Mesodermal cell (in vitro differentiated cells): ENCODE measurements at regions not wholly inside any gene's neighbourhood (a gene's known extent, or its start where the extent isn't known, plus 50 kb on each side); places are given as distances from the start of the nearest gene placed in this dataset.

Source experiments
- H3K27ac ChIP-seq: 2 replicates; pipeline ENCODE4 v1.7.0; 2013; ENCODE audit warnings: mild to moderate bottlenecking, low read depth, low read length, moderate library complexity; ENCODE audit not compliant: severe bottlenecking
- H3K36me3 ChIP-seq: 2 replicates; pipeline ENCODE4 v1.7.1; 2013; ENCODE audit warnings: mild to moderate bottlenecking, low read length, moderate library complexity; ENCODE audit not compliant: control insufficient read depth, insufficient read depth
- H3K4me1 ChIP-seq: one replicate; pipeline ENCODE4 v1.7.1; 2013; ENCODE audit warnings: mild to moderate bottlenecking, low read length; ENCODE audit not compliant: insufficient read depth, control insufficient read depth, poor library complexity, severe bottlenecking
- H3K4me3 ChIP-seq: 2 replicates; pipeline ENCODE4 v1.7.0; 2013; ENCODE audit warnings: low read length, control low read depth, mild to moderate bottlenecking; ENCODE audit not compliant: insufficient read depth, poor library complexity, severe bottlenecking; ENCODE audit errors: extremely low read depth
- H3K9me3 ChIP-seq: 2 replicates; pipeline ENCODE4 v1.7.1; 2013; ENCODE audit warnings: mild to moderate bottlenecking, low read length, moderate library complexity; ENCODE audit not compliant: control insufficient read depth
- WGBS, 2 experiments: methylation state at CpG; one replicate each; pipeline ENCODE4 v1.1.5; 2013; ENCODE audit warnings: missing lambda C conversion rate in 2 of 2; ENCODE audit not compliant: insufficient coverage in 2 of 2; 5-methylcytosine and 5-hydroxymethylcytosine counted together

DNA sequence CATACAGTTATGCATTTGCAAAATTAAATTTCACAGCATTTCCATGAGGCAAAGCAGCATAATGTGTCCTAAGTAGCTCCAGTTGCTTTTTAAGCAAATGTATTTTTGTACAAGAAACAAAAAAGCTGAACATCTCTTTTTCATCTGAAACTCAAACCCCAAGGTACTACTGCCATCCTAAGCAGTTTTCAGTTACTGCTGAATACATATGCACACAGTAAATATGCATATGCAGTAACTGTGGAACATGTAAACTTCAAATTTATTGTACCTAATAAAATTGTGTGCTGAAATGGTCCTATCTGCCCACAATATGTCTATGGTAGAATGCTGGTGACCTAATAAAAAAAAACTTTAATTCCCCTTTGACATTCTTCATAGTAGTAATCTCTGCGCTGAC, 458.6 kb upstream of the INTU start:
- WGBS, 2 experiments, result no CpG with 5 or more reads among the region's 1 CpG
- no peaks in the 10 kb centered on the region for H3K4me1 ChIP-seq
- no peaks in the 10 kb centered on the region for H3K36me3 ChIP-seq
- no peak overlapping the region for H3K4me3 ChIP-seq
- H3K9me3 ChIP-seq, result no peaks in the 10 kb centered on the region
- no peak overlapping the region for H3K27ac ChIP-seq

DNA sequence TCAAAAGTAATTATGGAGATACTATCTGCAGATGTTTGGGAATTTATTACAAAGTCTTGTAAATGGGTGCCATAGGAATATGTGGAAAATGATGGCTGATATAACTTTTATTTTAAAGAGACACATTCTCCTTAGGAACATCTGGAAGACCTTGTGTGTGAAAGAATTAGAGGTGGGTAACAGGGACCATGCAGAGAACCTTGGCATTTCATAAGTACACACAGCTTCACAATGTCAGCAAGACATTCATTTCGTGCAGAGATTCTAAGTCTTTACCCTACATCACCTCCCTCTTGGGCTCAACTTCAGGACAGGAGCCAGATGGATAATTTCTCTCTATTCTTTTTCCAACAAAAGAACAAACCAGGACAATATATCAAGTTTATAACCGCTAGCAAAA, 458.1 kb upstream of the INTU start:
- no peaks in the 10 kb centered on the region for H3K4me1 ChIP-seq
- no peak overlapping the region for H3K4me3 ChIP-seq
- H3K36me3 ChIP-seq, result no peaks in the 10 kb centered on the region
- no peak overlapping the region for H3K27ac ChIP-seq
- H3K9me3 ChIP-seq, result no peaks in the 10 kb centered on the region
- WGBS, 2 experiments, result 91% methylated on average over 1 of the region's 2 CpGs; no CpG with 5 or more reads in 1 of the 2 experiments

DNA sequence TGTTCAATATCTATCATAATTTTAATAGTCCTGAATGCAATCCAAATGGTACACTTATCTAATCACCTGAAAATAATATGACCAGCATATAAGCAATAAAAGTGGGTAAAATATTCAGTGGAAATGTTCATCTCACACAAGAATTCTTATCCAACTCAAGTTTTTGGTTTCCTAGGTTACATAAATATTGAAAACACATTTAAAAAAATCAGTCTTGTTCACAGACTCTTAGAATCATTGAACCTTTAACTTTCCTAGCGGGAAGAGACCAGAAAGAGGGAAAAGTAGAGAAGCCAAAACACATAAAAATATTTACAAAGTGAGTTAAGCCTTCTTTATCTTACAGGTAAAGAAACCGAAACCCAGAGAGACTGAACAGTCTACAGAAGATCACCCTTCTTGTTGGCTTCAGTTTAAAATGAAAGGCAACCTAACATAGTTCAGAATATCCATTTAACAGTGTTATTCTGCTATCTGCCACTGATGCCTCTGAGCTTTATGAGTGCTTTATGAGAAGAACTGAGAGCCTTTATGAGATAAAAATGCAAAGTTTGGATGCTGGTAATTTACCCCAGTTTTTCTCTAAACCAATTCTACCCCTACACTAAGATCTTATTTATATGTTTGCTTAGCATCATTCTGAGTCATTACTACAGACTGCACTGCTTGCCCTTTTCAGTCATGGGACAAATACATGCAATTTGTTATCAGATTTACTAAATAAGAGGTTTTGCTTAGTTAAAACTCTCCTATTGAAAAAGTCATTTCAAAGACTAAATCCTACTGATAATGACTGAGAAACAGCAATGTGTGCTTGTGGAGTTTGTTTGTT, 453.3 kb upstream of the INTU start:
- no peaks in the 10 kb centered on the region for H3K36me3 ChIP-seq
- no CpG with 5 or more reads among the region's 2 CpGs for WGBS, 2 experiments
- H3K27ac ChIP-seq, result no peak overlapping the region
- H3K4me3 ChIP-seq, result no peak overlapping the region
- no peaks in the 10 kb centered on the region for H3K9me3 ChIP-seq
- H3K4me1 ChIP-seq, result no peaks in the 10 kb centered on the region

DNA sequence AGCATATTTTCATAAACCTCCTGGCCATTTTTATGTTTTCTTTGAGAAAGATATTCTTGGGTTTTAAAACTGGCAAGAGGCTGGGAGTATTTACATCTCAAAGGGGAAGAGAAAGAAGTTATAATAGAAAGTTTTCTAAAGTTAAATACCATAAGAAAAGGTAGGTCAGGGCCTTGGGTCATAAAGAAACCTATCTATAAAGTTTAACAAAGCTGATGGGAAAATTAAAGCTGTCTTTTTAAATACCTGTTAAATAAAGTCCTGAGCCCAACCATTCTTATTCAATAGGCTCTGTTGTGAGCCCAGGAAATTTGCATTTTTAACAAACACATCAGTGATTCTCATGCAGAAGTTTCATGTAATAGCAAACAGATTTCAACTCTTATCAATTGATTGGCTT, 451.8 kb upstream of the INTU start:
- Histone ChIP-seq H3K4me1 (no peaks in the 10 kb centered on the region), H3K4me3 (no peak overlapping the region), H3K27ac (no peak overlapping the region), H3K9me3 (peaks cover 6% of the 10 kb centered on the region), H3K36me3 (no peaks in the 10 kb centered on the region)

DNA sequence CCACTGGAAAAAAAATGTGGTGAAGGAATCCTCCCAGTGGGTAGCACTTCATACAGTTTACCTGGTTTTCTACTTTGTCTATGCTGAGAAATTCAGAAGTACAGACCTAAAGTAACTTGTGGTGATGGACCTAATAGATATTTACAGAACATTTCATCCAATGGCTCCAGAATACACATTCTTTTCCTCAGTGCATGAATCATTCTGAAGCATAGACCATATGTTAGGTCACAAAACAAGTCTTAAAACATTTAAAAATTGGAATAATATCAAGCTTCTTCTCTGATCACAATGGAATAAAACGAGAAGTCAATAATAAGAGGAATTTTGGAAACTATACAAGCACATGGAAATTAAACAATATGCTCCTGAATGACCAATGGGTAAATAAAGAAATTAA, 450.1 kb upstream of the INTU start:
- Histone ChIP-seq H3K4me3 (no peak overlapping the region), H3K4me1 (no peaks in the 10 kb centered on the region), H3K9me3 (peaks cover 6% of the 10 kb centered on the region), H3K27ac (no peak overlapping the region), H3K36me3 (no peaks in the 10 kb centered on the region)
- no CpG with 5 or more reads among the region's 1 CpG for WGBS, 2 experiments

DNA sequence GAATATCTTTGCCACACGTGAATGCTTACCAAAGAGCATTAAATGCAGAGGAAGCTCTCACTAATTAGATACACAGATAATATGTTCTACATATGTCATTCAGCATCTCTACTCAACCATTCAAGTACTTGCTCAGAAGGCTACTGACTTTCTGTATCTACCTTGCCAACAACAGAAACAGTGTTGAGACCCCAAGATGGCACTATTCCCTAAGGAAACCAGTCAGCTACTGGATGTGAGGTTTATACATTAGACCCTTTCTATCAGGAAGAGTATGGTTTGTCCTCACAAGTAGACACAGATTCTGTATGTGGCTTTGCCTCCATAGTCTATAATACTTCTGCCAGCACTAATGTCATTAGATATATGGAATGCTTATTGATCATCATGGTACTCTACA, 443.9 kb upstream of the INTU start:
- Histone ChIP-seq H3K4me1 (no peaks in the 10 kb centered on the region), H3K27ac (no peak overlapping the region), H3K36me3 (no peaks in the 10 kb centered on the region), H3K4me3 (no peak overlapping the region), H3K9me3 (peaks cover 6% of the 10 kb centered on the region)
- WGBS, 2 experiments, result 50 to 60% methylated on average over 1 of the region's 1 CpG

DNA sequence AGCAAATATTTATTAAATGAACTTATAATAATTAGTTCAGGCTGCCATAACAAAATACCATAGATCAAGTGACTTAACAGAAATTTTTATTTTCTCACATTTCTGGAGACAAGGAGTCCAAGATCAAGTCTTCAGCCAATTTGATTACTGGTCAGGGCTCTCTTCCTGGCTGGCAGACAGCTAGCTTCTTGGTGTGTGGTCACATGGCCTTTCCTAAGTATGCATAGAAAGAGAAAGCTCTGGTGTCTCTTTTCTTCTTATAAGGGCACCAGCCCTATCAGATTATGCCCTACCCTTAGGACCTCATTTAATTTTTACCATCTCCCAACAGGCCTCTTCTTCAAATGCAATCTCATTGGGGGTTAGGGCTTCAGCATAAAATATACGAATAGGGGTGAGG, 438.5 kb upstream of the INTU start:
- no peaks in the 10 kb centered on the region for H3K36me3 ChIP-seq
- H3K27ac ChIP-seq, result no peak overlapping the region
- no peaks in the 10 kb centered on the region for H3K4me1 ChIP-seq
- no peak overlapping the region for H3K4me3 ChIP-seq
- no peaks in the 10 kb centered on the region for H3K9me3 ChIP-seq
- WGBS, 2 experiments, result no CpG with 5 or more reads among the region's 1 CpG

DNA sequence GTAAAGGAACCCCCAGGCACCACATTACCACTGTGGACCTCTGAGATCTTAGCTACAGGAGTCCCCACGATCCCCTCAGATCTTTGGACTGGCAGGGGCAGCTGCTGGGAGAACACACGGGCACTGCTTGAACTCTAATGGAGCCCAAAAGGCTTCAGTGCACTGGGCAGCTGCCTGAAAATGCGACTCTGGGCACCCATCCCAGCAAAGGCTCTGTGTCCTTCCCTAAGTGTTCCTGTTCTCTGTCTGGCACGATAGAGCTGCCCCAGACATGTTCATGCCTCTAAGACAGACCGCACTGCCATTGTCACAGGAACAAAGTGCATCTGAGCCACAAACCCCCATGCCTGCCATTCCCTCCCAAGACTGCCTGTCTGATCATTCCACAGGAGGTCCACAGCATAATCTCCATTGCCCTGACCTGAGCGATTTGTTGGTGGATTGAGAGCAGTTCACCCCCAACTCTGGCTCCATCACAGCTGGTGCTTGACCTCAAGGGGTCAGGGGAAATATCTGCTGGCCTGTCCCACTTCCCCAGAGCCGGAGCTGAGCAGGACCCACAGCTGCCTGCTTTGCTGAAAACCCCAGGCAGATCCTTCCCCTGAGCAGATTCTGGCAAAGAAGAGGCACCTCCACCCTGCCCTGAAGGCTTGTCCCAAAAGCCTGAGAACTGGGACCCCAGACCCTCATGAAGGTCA, 436.0 kb upstream of the INTU start:
- Histone ChIP-seq H3K4me3 (no peak overlapping the region), H3K36me3 (no peaks in the 10 kb centered on the region), H3K4me1 (no peaks in the 10 kb centered on the region), H3K27ac (no peak overlapping the region), H3K9me3 (no peaks in the 10 kb centered on the region)
- 46 to 48% methylated on average over 4 to 6 of the region's 7 CpGs for WGBS, 2 experiments

DNA sequence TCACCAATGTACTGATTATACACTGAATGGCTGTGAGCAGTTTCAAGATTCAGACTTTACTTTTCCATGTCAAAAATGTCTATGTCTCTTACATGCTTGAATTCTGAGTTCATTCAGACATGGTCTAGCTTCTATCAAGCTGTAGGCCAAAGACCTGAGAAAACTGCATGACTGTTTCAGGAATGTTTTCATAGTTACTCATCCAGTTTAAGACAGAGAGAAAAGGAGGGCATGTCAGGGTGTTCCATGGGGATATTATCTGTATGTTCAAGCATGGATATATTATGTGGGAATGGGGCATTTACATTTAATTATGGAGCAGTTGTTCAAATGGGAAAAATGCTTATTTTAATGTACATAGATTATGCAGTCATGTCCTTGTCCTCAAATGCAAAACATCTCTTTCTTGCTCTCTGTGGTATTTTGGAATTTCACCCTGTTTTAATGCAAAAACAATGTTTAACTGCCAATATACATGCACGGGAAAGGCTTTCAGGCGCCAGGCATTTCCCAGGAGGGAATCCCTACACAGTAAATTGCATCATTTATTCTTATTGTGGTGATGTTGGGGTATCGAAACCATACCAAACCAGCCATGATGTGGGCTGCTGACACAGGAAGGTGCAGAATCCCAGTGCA, 429.1 kb upstream of the INTU start:
- H3K4me3 ChIP-seq, result no peak overlapping the region
- WGBS, 2 experiments, result no CpG with 5 or more reads among the region's 3 CpGs
- H3K27ac ChIP-seq, result no peak overlapping the region

DNA sequence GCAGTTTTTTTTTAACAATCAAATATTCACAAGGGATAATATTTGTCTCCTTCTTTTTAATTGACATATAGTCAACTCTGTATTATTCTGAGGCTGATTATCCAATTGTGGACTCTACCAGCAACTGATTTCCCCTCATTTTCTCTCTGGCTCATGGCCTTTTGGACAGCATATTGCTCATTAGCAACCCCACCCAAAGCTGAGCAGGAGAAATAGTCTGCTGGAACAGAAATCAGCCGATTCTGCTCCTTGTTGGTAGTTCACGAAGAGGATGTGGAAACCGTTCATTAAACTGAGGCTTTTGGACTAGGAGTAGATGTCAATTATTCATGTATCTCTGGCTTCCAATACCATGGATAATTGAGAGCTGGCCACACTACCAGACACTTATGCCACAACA, 428.4 kb upstream of the INTU start:
- no peak overlapping the region for H3K27ac ChIP-seq
- H3K4me3 ChIP-seq, result no peak overlapping the region
- no peaks in the 10 kb centered on the region for H3K36me3 ChIP-seq
- no peaks in the 10 kb centered on the region for H3K4me1 ChIP-seq
- WGBS, 2 experiments, result 80 to 86% methylated on average over 2 of the region's 3 CpGs
- no peaks in the 10 kb centered on the region for H3K9me3 ChIP-seq

More for the DNA sequence above, 429.1 kb upstream of the INTU start:
- Histone ChIP-seq H3K9me3 (no peaks in the 10 kb centered on the region), H3K36me3 (no peaks in the 10 kb centered on the region), H3K4me1 (no peaks in the 10 kb centered on the region)
